Activated CD8-positive, alpha-beta memory T cell treated with anti-CD3 and anti-CD28 coated beads for 36 hours (primary cell): ENCODE measurements at regions not wholly inside any gene's neighbourhood (a gene's known extent, or its start where the extent isn't known, plus 50 kb on each side); places are given as distances from the start of the nearest gene placed in this dataset.
"Not testable (repeated sequence)": the region's sequence is repeated elsewhere in the genome, so short reads cannot be mapped to it uniquely, and the experiment has no call there.

Experiments
- CTCF ChIA-PET: fragments of 350-600 bp; sonication (Branson Sonifier 250); formaldehyde crosslinking; loops from one replicate; lab custom pipeline; 2021; ENCODE audit warnings: antibody characterized with exemption; lab: Charles Lee
- POLR2A ChIA-PET: fragments of 350-600 bp; sonication (Branson Sonifier 250); formaldehyde crosslinking; loops from one replicate; lab custom pipeline; 2021; ENCODE audit warnings: antibody characterized with exemption; lab: Charles Lee

- POLR2A ChIA-PET: no interaction called here
- CTCF ChIA-PET: no interaction called here
Observed at GRCh38 chr14:98926146-98926545, 345.9 kb downstream of the BCL11B start.

DNA sequence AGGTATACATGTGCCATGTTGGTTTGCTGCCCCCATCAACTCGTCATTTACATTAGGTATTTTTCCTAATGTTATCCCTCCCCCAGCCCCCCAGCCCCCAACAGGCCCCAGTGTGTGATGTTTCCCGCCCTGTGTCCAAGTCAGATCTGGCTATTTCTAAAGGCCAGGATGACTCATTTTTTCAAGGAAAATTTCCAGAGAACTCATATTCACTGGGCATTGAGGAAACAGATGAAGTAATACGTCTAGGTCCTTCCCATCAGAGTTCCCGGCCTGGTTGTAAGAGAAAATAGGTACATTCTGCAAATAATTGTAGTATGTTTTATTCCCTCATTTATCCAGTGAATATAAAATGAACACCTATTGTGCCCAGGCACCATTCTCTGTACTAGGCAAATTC, 345.2 kb downstream of the BCL11B start:
- POLR2A ChIA-PET: no interaction called here
- CTCF ChIA-PET: interaction anchor here (0.7 kb wide), 1 partner anchor 9 kb away, joined by 5 read pairs; no protein-coding TSS in a partner anchor

DNA sequence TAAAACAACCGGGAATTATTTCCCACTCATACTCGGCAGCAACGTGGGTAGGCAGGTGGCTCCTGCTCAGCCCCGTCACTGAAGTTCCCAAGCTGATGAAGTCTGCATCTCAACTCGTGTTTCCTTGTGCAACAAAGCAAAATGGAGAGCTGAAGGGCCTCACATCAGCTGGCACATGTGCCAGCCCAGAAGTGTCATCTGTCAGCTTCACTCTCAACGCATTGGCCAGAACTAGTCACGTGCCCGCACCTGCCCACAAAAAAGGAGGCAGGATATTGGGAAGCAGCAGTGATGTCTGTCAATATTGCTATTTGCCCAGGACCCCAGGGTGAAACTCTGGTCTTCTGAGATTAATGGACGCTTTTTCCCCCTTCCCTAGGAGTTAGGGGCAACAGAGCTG, 344.0 kb downstream of the BCL11B start:
- ChIA-PET CTCF (interaction anchor here (1.3 kb wide), 1 partner anchor 15 kb away, joined by 3 read pairs; no protein-coding TSS in a partner anchor), POLR2A (interaction anchor here (0.7 kb wide), 1 partner anchor 255 kb away, joined by 3 read pairs; no protein-coding TSS in a partner anchor)

GRCh38 chr14:98928418-98928817, 343.6 kb downstream of the BCL11B start:
- CTCF ChIA-PET: interaction anchor here (1.3 kb wide), 1 partner anchor 16 kb away, joined by 3 read pairs; no protein-coding TSS in a partner anchor
- POLR2A ChIA-PET: interaction anchor here (0.7 kb wide), 1 partner anchor 255 kb away, joined by 3 read pairs; no protein-coding TSS in a partner anchor

DNA sequence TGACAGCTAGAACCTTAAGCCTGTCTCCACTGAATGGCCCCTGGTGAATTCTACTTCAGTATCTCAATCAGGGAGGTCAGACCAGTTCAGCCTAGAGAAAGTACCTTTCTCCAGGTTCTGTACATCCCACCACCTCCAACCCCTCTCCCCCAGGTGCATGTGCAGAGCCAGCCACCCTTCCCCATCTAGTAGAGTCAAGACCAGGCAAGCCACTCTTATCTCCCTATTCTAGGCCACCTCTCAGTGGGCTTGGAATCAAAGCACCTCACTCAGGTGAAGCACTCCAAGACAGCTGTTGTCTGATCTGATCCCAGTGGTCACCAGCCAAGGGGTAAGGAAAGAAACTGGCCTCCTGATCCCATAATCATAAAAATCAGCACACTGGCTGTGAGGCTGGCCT, 340.9 kb downstream of the BCL11B start:
- ChIA-PET POLR2A (interaction anchor here (0.6 kb wide), 1 partner anchor 32 kb away, joined by 4 read pairs; no protein-coding TSS in a partner anchor), CTCF (no interaction called here)

DNA sequence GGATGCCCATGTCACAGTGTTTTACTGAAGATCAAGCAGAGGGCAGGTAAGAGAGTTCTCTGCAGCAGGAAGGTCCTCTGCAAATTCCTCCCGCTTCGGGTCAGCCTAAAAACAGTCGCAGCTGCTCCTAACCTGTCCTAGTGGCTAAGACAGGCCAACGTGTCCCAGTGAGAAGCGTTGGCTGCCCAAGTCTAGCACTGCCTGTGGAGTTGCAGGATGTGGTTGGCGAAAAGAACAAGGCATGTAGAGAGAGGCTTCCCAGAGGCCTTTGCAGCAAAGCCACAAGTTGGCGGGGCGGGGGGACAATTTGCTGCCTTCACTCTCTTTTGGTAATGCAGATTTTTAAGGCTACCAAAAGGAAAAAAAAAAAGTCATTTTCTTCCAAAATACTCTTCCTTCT, 340.1 kb downstream of the BCL11B start:
- POLR2A ChIA-PET: no interaction called here
- CTCF ChIA-PET: interaction anchor here (1.4 kb wide), 1 partner anchor 14 kb away, joined by 5 read pairs; no protein-coding TSS in a partner anchor

DNA sequence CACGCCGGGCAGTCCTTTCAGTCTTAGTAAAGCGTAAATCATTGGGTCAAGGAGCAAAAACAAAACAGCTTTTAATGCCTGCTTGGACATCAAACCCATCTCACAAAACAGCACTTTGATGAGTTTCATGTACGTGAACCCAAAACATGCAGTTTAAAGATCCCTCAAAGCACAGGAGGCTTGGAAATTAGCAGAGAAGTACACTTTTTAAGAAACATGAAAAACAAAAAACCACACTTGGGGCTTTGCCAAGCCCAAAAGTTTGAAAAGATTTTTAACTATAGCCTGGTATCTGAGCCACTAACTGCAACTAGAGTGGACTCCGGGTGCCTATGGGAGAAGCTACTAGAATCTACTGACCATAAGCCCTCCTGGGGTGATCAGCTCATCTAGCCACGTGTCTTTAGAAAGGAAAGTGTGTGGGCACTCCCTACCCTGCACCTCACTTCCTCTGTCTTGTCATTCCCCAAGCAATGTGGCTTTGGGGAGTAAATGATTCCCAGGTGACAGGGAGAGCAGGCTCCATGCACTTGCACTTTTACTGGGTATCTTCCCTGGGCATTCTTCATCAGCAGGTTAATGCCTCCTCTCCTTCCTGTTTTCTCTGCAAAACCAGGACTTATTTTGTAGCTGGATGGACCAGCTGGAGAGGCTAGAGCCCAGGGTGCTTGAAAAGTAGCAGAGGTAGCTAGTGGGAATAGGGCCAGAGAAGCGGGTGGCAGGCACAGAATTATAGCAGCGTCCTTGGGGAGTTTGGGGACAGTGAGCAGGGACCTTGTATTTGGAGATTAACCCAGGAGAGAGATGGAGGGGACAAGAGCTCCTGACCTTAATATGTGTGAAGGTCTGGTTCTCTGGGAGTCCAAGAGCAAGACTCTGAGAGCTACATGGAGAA, 339.3 kb downstream of the BCL11B start:
- ChIA-PET POLR2A (no interaction called here), CTCF (interaction anchor here (1.4 kb wide), 1 partner anchor 13 kb away, joined by 5 read pairs; no protein-coding TSS in a partner anchor)

- CTCF ChIA-PET, POLR2A ChIA-PET: not testable (repeated sequence)
Observed at GRCh38 chr14:98934569-98934968, 337.4 kb downstream of the BCL11B start.

DNA sequence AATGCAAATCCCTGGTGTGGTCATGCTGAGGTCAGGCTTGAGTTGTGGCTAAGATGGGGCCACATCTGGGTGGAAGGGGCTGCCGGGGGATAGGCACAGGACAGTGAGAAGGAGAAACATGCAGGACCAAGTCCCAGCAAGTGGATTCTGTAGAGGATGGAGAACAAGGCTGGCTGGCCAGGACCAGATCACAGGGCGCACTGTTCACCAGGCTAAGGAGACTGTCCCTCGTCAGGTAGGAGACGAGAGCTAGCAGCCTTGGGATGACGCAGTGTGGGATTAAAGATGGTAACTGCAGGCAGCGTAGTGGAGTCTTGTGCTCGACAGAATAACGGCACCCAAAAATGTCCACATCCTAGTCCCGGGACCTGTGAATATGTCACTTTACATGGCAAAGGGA, 336.1 kb downstream of the BCL11B start:
- ChIA-PET POLR2A (no interaction called here), CTCF (no interaction called here)

- CTCF ChIA-PET: no interaction called here
Observed at GRCh38 chr14:98937021-98937420, 335.0 kb downstream of the BCL11B start.

GRCh38 chr14:98937712-98938505, 334.1 kb downstream of the BCL11B start:
- ChIA-PET CTCF (no interaction called here), POLR2A (no interaction called here)

More at GRCh38 chr14:98937021-98937420, 335.0 kb downstream of the BCL11B start:
- POLR2A ChIA-PET: no interaction called here

GRCh38 chr14:98940693-98941437, 331.1 kb downstream of the BCL11B start:
- POLR2A ChIA-PET: interaction anchor here (0.7 kb wide), 1 partner anchor 347 kb away, joined by 4 read pairs; no protein-coding TSS in a partner anchor
- CTCF ChIA-PET: no interaction called here

DNA sequence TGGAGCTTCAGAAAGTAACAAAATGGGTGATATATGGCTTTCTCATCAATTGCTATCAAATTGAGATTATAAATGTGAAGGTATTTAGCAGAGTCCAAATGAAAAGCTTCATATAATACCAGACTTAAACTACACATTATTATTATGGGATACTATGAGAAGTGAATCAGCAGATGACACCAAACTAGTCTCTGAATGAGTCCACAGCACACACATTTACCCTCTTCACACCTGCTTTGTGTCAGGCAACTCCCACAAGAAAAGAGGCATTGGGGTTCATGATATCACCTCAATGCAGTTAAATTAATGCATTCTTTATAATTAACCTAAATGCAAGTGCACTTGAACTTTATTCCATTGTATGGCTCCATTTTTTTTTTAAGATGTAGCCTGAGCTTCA, 330.5 kb downstream of the BCL11B start:
- CTCF ChIA-PET: no interaction called here
- POLR2A ChIA-PET: interaction anchor here (0.7 kb wide), 1 partner anchor 346 kb away, joined by 4 read pairs; no protein-coding TSS in a partner anchor

GRCh38 chr14:98943907-98944306, 328.1 kb downstream of the BCL11B start:
- CTCF ChIA-PET: no interaction called here
- POLR2A ChIA-PET: no interaction called here

- POLR2A ChIA-PET: no interaction called here
- CTCF ChIA-PET: interaction anchor here (0.6 to 1.7 kb wide), 2 partner anchors 13 to 324 kb away, joined by 3 to 5 read pairs; no protein-coding TSS in a partner anchor
Observed at GRCh38 chr14:98944989-98945388, 327.0 kb downstream of the BCL11B start.

GRCh38 chr14:98945611-98946570, 326.1 kb downstream of the BCL11B start:
- POLR2A ChIA-PET: no interaction called here
- CTCF ChIA-PET: interaction anchor here (1.7 kb wide), 1 partner anchor 13 kb away, joined by 5 read pairs; no protein-coding TSS in a partner anchor

DNA sequence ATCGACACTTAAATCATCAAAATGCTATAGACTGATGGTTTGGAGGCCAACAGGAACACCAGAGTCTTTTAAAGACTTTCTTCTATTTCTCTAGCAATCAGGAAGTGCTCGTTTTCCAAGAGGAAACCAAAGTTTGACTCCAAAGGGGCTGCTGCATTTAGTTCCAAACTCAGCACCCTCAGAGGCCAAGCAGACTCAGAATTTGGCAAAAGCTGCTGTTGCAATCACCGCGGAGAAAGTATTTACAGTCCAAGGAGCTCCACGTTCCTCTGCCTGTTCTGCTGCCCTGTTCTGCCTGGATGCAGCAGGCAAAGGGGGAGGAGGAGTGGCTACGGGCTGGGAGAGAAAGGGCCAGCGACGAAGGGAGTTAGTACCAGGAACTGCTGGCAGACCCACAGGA, 325.1 kb downstream of the BCL11B start:
- CTCF ChIA-PET: no interaction called here
- POLR2A ChIA-PET: no interaction called here
